NB4 (cell line): ENCODE measurements at regions not wholly inside any gene's neighbourhood (a gene's known extent, or its start where the extent isn't known, plus 50 kb on each side); places are given as distances from the start of the nearest gene placed in this dataset.
"Not testable (repeated sequence)": the region's sequence is repeated elsewhere in the genome, so short reads cannot be mapped to it uniquely, and the experiment has no call there.

ENCODE experiments used
- DNase-seq: peaks from one replicate; pipeline ENCODE4 v3.0.0; 2010; ENCODE audit warnings: low read depth
- H3K4me3 ChIP-seq: one replicate; pipeline ENCODE4 v1.5.1; 2011; ENCODE audit warnings: mild to moderate bottlenecking, low read depth, low read length, moderate library complexity
- MAX ChIP-seq: IDR thresholded peaks from 2 replicates; pipeline ENCODE4 v1.6.1; 2011; ENCODE audit warnings: low read depth, low read length
- MYC ChIP-seq: IDR thresholded peaks from 2 replicates; pipeline ENCODE4 v1.6.1; 2011; ENCODE audit warnings: low read depth, low read length
- POLR2A ChIP-seq: IDR thresholded peaks from 2 replicates; pipeline ENCODE4 v1.6.1; 2011; ENCODE audit warnings: mild to moderate bottlenecking; ENCODE audit not compliant: insufficient read length; ENCODE audit errors: extremely low read depth
- TF ChIP-seq, protein P1 (sequence below): IDR thresholded peaks from one replicate; pipeline ENCODE4 v1.5.1; 2012; ENCODE audit warnings: low read depth, low read length

- H3K4me3 ChIP-seq = no peak overlapping the region
- no peak for DNase-seq
- no peak for TF ChIP-seq MYC
- no peak for TF ChIP-seq POLR2A
- TF ChIP-seq, protein P1, sequence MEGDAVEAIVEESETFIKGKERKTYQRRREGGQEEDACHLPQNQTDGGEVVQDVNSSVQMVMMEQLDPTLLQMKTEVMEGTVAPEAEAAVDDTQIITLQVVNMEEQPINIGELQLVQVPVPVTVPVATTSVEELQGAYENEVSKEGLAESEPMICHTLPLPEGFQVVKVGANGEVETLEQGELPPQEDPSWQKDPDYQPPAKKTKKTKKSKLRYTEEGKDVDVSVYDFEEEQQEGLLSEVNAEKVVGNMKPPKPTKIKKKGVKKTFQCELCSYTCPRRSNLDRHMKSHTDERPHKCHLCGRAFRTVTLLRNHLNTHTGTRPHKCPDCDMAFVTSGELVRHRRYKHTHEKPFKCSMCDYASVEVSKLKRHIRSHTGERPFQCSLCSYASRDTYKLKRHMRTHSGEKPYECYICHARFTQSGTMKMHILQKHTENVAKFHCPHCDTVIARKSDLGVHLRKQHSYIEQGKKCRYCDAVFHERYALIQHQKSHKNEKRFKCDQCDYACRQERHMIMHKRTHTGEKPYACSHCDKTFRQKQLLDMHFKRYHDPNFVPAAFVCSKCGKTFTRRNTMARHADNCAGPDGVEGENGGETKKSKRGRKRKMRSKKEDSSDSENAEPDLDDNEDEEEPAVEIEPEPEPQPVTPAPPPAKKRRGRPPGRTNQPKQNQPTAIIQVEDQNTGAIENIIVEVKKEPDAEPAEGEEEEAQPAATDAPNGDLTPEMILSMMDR = no peak
- TF ChIP-seq MAX = no peak
These were observed 171.6 kb upstream of the AUTS2 start for GRCh38 chr7:69426705-69427104.

GRCh38 chr7:69428089-69428488 lies 170.2 kb upstream of the AUTS2 start:
- no peak for DNase-seq
- TF ChIP-seq MYC = no peak
- TF ChIP-seq, protein P1 = no peak
- no peak for TF ChIP-seq MAX
- no peak for TF ChIP-seq POLR2A
- no peak overlapping the region for H3K4me3 ChIP-seq

DNA sequence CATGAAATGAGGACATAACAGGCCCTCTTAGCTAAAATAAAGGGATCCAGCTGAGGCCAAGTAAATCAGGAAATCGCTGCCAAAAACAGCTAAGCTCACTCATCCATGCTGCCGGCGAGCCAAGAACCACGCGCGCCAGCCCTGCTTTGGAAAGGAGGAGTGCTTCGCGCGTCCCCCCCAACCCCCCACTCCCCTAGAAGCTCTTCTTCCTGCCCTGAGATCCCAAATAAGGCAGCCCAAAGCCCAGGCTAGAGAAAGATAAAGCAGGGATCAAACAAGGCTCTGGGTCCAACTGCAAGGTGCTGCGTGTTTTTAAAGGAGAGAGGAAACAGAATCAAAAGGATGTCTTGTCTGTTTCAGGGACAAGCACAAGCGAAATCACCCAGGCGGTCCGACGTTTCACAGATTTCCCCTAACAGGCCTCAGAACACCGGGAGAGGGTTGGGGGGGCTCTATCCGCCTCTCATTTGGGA lies 168.3 kb upstream of the AUTS2 start:
- no peak for TF ChIP-seq MYC
- no peak for TF ChIP-seq MAX
- no peak for TF ChIP-seq POLR2A
- TF ChIP-seq, protein P1 = no peak
- no peak overlapping the region for H3K4me3 ChIP-seq
- DNase-seq = no peak

- DNase-seq = no peak
- H3K4me3 ChIP-seq = no peak overlapping the region
- TF ChIP-seq, protein P1 = no peak
- TF ChIP-seq MAX = no peak
- TF ChIP-seq POLR2A = no peak
- no peak for TF ChIP-seq MYC
These were observed 167.8 kb upstream of the AUTS2 start for GRCh38 chr7:69430384-69431021.

- TF ChIP-seq, protein P1 = no peak
- TF ChIP-seq MYC (no peak), POLR2A (no peak)
- no peak for DNase-seq
- H3K4me3 ChIP-seq = no peak overlapping the region
These were observed 166.6 kb upstream of the AUTS2 start for GRCh38 chr7:69431626-69432025.

- DNase-seq, H3K4me3 ChIP-seq: not testable (repeated sequence)
These were observed 166.0 kb upstream of the AUTS2 start for GRCh38 chr7:69432276-69432675.
